NCI-H1930 (cell line): ENCODE measurements at regions not wholly inside any gene's neighbourhood (a gene's known extent, or its start where the extent isn't known, plus 50 kb on each side); places are given as distances from the start of the nearest gene placed in this dataset.

Experiments
- DNase-seq, 2 experiments: peaks; one replicate each; lab custom pipeline; 2025; lab: John Stamatoyannopoulos, UW

DNA sequence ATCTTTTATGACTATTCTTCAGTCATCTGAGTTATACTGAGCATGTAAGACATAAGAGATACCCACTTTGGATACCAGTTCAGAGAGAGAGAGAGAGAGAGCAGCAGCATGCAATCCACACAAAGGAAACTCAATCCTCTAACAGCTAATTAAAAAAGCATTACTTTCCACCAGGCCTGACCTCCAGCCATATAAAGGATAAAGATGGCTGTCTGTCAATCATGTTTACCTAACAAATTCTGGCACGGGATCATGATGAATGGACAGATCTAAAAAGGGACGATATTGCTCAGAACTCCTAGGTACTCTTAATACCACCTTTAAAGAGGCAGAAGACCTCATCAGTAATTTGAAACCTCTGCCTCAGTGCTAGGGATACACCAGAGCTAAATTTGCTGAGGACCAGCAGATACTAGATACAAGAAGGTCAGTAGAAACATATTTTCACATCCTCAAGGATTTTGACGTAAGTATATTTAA lies 159.2 kb downstream of the RPS12 start:
- no peak for DNase-seq

DNA sequence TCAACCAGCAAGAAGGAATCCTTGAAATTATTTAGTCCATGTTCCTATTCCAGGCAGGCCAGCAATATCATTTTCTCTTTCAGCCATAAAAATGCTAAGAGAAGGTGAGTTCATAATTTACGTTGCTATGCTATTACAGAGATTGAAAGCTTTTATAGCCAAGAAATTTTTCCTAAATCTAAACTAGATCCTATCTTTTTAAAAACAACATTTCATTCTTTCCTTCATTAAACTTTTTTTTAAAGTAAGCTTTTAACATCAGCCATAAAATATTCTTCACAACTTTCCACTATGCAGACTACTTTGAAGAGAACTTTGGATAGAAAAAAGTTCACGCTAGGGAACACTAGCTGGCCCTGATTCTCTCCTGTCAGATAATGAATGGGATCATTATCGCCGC lies 159.8 kb downstream of the RPS12 start:
- no peak for DNase-seq

DNA sequence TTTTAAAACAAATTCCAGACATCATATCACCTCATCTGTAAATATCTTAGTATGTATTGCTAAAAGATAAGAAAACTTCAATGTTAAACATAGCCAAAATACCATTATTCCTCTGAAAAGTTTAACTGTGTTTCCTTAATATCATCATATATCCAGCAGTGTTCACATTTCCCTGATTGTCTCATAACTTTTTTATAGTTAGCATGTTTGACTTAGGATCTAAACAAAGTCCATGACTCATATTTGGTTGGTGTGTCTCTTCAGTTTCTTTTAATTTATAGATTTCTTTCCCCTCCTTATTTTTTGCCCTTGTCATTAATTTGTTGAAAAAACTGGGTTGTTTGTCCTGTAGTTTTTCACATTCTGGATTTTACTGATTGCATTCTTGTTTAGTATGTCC lies 163.0 kb downstream of the RPS12 start:
- no peak for DNase-seq

DNA sequence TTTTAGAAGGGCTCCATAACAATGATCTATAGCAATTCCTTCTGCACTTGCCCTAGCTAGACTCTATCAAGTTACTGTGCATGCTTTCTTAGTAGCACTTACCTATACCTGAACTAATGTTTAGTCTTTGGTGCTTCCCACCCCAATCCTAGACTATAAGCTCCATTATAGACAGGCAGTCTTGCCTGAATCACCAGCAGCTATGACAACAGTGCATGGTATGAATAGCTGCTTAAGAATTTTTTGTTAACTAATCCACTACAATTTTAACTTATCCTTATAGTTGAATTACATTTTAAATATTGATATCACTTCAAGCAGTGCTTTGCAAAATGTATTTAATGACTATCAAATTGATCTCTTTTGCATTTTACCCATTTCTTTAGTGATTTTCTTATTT lies 164.3 kb downstream of the RPS12 start:
- DNase-seq, result no peak

DNA sequence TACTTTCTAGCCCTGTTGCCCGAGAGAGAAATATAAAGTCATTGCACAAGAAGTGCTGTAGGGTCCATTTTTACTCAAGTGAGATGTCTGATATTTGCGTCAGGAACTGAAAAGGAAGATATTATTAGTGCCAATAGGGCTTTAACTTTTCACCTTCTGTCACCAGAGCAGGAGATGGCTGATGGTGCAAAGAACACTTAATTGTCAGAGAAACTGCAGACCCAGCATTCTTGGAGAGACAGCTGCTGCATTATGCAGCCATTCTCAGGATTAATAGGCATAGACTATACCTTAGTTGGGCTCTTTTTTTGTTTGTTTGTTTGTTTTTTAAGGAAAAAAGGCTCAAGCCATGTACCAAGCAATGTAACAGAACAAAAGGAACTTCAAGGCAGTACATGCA lies 179.4 kb downstream of the RPS12 start:
- DNase-seq, result no peak

DNA sequence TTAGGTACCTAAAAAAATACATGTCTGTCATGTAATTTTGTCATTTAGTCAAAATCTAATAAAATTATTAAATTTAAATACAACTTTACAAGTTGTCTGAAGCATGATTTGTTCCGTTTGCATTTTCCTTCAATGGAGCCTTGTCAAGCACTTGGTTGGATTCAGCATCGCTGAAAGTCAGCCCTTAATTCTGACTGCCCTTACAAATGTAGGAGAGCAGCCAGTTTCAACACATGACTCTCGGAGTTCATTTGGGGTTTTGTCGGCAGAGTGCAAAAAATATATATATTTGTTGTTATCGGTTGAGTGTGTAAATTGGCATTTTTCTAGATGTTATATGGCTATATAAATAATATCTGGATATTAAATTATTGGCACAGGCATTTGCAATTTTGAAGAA lies 180.6 kb downstream of the RPS12 start:
- no peak for DNase-seq

DNA sequence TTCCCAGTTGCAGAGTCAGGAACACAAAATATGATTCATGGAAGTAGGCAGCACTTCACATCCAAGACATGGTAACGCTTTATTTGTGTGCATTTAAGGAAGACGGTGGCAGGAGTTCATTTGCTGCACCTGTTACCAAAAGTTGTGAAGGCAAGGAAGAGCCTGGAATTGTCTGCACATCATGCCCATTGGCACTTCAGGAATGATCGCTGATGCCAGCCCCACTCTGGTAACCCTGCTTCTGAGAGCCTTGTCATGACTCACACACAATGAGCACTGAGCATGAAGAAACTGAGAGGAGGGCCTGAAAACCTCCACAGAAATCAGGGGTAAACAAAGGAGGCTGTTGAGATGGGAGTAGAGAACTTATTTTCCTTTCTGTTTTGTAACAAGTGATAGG lies 181.1 kb downstream of the RPS12 start:
- no peak for DNase-seq

DNA sequence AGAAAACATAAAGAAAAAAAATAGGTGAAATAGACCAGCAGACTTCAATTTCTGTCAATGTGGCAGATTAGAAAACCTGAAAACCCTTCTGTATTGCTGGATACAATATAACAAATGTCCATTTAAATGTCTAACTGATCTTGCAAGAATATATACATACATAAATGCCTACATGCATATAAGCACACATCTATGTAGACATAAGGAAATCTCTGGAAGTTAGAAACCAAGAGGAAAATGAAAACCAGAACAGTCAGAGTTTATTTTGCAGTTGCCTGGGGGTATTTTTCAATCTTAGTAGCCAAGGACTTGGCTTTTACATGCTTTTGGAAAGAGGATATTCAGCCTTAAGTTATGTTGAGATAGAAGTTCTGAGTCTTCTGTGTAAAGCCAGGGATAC lies 184.0 kb downstream of the RPS12 start:
- no peak for DNase-seq

DNA sequence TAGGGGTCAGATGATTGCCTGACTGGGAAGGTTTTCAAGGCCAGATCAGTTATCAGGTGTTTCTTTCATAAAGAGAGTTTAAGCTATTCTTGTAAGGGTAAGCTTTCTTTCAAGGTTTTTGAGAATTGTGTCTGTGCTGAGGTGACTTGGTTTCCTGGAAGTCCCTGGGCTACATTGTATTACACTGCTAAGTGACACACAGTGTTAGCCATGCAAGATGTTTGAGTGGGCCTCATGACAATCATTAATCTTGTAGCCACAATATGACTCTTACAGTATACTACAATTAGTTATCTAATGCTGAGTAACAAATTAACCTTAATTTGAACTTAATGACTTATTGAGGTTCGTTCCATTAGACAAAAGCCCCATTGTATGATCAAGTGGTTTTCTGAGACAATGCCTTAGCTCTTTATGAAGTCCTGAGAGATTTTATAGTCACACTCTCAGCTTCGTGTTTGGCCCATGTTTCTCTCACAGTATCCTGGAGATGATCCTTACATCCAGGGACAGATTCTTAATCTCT lies 186.7 kb downstream of the RPS12 start:
- DNase-seq, result no peak

DNA sequence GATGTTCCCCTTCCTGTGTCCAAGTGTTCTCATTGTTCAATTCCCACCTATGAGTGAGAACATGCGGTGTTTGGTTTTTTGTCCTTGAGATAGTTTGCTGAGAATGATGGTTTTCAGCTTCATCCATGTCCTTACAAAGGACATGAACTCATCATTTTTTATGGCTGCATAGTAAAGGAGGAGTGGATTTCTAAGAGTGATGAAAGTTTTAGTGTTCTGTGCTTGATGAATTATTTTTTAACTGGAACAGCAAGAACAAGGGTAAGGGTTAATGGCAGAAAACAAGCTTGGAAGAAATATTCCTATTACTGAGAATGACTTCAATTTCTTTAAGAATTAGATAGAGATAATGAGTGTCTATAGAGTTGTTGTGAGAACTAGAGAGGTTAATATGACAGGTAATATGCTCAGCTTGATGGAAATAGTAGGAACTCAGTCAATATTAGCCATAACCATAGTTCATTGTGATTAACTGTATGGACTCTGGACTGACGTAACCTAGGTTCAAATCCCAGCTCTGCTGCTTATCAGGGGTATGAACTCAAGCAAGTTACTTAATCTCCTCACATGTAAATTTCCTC lies 190.0 kb downstream of the RPS12 start:
- no peak for DNase-seq

DNA sequence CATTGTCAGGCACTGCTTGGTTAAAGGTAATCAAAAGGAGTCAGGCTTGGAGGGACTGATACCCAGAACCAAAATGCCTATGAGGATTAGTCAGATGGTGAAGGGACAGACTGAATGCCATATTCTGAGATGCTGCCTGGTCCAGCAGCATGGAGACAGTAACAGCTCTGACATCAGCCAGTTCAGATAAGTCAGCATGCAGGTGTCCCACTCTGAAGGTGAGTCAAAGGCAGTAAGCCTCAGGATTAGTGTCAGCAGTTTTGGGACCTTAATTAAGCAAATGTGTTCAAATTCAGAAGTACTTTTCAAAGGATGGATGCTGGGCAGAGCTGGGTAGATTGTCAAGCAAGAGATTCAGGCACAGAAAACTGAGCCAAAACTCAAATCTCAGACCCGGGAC lies 198.4 kb downstream of the RPS12 start:
- DNase-seq, result no peak

DNA sequence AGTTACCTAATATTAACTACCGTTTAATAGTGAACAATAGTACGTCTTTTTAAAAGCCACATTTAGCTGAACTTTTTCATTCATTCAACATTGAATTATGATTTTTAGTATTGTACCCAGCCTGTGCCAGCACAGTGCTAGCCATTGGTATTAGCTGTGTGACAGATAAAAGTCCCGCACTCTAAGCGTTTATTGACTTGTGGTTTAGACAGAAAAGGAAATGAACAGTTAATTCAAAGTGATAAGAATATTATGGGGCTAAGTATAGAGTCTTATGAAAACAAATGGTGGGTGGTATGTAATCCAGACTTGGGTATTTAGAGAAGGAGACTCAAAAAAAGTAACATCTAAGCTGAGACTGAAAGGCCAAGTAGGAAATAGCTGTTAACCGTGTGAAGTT lies 202.3 kb downstream of the RPS12 start:
- no peak for DNase-seq

DNA sequence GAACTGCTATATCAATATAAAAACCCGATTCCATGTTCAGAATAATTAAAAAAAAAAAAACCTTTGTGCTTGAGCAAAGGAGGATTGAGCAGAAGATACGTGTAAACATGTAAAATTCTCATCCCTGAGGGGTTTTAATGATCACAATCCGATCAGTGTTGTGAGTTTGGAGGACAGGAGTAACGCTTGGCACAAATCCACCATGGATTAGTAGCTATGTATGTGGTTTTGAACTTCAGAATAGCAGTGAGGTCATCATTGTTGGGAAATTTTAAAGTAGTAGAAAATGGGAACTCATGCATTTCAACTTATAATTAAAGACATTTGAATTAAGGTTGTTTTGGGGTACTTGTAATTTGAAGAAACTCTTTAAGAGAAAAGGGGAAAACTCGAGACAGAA lies 203.2 kb downstream of the RPS12 start:
- no peak for DNase-seq

DNA sequence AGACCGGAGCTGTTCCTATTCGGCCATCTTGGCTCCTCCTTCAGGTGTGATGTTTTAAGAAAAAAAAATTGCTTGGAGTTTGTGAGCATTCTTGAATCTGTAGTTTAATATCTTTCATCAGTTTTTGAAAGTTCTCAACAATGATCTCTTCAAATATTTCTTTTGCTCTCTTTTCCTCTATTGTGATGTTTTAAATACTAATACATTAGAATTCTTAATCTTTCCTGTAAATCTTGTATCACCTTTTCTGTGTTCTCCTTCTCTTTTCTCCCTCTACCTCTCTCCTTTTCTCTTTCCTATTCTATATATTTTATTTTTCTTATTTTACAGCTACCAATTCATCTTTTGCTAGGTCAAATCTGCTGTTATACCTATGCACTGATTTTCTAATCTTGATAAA lies 212.3 kb downstream of the RPS12 start:
- DNase-seq, result no peak

DNA sequence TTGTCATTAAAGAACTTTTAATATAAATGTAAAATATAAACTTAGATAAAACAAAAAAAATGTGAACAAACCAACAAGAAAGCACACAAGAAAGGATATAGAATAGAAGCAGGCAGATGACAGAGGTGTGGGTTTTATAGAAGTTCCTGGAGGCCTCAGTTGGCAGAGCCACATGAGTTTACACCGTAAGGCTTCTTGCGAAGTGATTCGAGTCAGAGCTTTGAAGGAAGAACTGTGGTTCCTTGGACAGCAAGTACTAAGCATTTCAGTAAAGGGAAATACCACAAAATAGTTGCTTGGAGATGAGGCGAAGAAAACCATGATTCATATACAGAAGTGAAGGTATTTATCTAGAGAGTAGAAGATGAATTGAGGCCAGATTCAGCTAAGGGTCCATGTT lies 207.9 kb upstream of the EYA4 start:
- DNase-seq, result no peak

DNA sequence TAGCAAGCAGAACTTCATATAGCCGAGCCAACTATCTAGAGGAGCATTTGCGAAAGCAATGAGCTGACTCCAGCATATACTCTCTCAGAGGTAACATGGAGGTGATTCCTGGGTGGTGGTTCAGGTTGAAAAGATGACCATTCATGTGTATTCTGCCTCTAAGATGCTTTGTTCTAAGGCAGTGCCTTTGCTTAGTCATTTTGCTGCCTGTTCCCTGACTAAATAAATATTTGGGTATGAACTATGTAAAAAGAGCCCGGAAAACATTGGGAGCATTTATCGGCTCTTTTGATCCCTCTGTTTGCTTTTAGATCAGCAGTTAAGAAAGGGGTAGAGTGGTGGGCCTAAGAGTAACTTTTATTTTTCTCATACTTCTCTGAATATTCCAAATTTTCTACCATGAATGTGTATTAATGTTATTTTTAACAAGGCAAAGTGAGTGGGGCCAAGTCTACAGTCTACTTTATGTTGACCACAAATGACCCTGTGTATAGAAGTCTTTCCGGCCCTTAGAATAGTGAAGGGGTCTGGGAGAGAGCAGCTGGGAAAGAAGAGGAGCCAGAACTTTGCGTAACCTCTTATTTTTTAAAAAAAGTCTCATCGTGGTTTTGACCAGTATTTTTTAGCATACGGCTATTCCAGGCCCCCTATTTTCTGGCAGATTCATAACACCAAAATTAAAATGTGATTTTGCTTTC lies 206.5 kb upstream of the EYA4 start:
- no peak for DNase-seq

DNA sequence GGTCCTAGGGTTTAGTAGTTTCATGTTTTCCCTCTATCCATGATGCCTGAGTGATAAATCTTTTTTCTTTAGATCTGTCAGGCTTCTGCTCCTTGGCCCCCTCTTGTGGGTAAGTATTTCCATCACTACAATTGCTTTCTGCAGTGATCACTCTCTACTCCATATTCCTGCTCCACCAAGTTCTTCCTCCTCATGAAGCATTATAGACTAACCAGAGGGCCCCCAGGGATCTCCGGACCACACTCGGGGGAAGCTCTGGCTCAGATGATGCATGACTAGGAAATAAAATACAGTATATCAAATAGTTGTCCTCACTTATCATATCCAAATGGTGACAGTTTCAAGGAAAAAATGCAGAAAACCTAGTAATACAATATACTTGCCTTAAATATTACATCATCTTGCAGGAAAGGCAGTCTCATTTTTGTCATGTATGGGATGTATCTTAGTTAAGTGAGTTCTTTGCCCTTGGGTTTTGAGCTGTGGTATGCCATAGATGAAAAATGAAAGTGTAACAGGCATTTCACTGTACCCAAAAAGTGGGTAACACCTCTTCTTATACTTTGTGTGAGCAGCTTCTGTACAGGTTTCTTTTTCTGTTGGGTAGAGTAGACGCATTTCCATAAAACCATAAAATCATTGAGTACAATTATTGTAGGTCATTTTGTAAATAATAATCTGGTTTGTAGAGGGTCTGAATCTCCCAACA lies 200.9 kb upstream of the EYA4 start:
- DNase-seq, result no peak

DNA sequence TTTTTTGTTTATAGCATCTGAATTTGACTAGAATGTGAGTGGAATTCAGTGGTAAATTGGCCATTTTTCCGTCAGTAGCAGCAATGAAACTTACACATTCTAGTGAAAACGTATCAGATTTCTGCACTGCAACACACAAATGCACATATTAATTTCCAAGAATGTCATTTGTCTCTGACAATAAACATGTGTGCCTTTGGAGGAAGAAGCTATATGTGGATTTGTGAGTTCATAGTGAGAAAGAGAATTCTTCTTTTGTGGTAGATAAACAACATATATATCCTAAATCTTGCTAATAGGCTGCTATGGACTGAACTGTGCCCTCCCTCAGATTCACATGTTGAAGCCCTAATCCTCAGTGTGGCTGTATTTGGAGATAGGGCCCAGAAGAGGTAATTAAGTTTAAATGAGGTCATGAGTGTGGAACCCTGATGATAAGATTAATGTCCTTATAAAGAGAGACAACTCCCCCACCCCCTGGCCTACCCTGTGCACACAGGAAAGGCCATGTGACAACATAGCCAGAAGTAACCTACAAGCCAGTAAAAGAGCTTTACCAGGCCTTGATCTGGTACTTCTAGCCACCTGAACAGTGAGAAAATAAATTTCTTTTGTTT lies 200.2 kb upstream of the EYA4 start:
- no peak for DNase-seq

DNA sequence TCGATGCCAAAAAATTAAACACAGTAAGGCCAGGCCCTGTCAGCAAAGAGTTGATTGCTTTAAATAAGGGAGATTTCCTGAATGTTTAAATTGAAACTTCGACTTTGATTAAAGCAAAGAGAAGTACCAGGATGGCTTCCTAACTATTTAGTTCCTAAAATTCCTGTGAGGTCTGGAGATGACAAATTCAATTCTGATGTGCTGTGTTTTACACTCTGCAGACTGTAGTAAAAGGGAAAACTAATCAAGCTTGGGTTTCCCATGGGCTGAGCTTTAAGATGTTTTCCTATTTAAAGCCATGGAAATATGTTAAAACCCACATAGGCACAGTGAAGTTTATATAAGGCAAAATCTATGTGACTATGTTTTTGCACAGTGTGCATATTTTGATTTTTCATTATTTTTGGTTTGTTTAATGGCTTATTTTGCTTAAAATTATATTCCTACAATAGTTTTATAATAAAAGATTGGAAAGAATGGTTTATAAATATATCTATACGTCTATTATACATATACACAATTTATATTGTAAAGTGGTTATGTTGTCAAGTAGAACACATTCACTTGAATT lies 198.5 kb upstream of the EYA4 start:
- no peak for DNase-seq

DNA sequence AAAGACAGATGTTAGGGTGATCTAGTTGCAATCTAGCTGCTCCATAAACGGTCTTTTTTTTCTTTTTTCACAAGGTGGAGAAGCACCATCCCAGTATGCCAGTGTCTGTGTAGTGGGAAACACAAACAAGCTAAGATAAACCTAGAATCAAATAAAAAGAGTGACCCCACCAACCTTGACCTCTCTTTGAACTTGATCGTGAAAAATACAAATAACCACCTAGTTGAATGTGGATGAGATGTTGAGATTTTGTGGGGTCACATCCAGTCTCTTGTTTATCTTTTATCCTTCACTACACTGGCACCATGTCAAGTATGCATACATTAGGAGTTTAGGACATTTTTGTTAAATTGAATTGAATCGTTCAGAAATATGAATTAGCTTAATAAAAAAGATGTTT lies 194.6 kb upstream of the EYA4 start:
- DNase-seq, result no peak

DNA sequence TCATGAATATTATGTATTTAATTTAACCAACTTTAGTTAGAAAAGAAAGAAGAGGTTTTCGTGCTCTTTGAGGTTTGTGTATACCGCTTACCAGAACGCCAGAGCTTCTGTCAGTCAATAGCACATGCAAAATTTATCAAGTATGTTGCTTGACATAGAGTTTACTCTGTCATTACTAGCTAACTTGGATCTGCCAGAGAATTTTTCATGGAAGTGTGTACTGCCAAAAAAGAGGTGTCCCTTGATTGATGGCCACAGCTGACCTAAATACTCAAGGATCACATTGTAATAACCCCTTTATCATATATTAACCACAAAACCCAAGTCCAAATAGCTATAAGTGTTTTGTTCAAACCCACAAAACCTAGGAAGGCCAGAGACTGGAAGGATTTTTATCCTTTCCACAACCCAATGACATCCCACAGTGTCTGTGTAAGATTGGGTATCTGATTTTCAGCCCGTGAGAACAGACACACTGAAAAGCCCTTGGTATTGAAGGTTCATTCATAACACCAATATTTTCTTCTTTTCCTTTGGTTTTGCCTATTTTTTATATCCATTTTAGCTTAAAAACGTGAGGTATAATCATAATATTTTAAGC lies 194.0 kb upstream of the EYA4 start:
- no peak for DNase-seq

DNA sequence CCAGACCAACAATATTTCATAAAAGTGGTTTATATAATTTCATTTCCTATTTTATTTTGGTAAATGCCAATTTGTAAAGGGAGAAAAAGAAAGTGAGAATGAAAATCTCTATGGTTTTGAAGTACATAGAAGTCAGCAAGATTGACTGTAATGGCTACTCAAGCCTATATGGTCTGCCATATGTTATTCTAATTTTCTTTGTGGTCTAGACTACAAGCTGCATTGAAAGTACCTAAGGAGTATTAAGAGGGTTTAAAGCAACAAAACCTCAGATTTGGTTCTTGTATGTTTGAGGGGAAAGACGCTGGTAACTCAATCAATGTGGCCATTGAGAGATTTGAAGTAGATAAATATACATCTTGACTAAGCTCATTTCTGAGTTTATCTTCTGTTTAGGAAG lies 193.5 kb upstream of the EYA4 start:
- no peak for DNase-seq
